ENCODE measurements at regions not wholly inside any gene's neighbourhood (a gene's known extent, or its start where the extent isn't known, plus 50 kb on each side); places are given as distances from the start of the nearest gene placed in this dataset.

GRCh38 chr14:25522116-25522515 is 472.2 kb upstream of the STXBP6 start:
- TF ChIP-seq CTCF (IDR thresholded peaks at IDR 0.05; ENCODE audit: low read depth, low read length), result no peak
- no peak overlapping the region for H3K4me3 ChIP-seq (ENCODE audit: low read depth, low read length)

GRCh38 chr14:25521616-25522015 is 471.7 kb upstream of the STXBP6 start:
- TF ChIP-seq CTCF (IDR thresholded peaks at IDR 0.05; ENCODE audit: low read depth, low read length), result no peak
- no peak overlapping the region for H3K4me3 ChIP-seq (ENCODE audit: low read depth, low read length)

GRCh38 chr14:25520821-25521220 is 470.9 kb upstream of the STXBP6 start:
- no peak for TF ChIP-seq CTCF (IDR thresholded peaks at IDR 0.05; ENCODE audit: low read depth, low read length)
- H3K4me3 ChIP-seq (ENCODE audit: low read depth, low read length), result no peak overlapping the region

- TF ChIP-seq CTCF (IDR thresholded peaks at IDR 0.05; ENCODE audit: low read depth, low read length), result no peak
- no peak overlapping the region for H3K4me3 ChIP-seq (ENCODE audit: low read depth, low read length)
Measured at GRCh38 chr14:25518364-25518763, 468.4 kb upstream of the STXBP6 start.

DNA sequence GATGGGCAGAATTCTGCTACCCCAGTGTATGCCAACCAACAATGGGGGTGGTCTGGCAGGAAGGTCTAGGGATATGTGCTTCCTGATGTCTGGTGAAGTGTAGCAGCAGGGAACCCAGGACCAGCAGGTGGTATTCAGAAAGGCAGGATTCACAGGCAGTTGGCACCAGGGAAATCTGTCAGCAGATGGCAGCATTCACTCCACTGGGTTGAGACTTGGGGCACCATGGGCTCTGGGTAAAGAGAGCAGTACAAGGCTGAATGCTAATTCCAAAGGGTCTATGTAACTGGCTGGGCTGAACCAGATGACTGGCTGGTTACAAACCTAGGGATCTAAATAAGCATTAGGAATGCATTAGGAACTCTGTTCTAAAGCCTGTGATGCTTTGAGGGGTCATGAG is 466.9 kb upstream of the STXBP6 start:
- no peak for TF ChIP-seq CTCF (IDR thresholded peaks at IDR 0.05; ENCODE audit: low read depth, low read length)
- no peak overlapping the region for H3K4me3 ChIP-seq (ENCODE audit: low read depth, low read length)

GRCh38 chr14:25508845-25509244 is 458.9 kb upstream of the STXBP6 start:
- no peak for TF ChIP-seq CTCF (IDR thresholded peaks at IDR 0.05; ENCODE audit: low read depth, low read length)
- no peak overlapping the region for H3K4me3 ChIP-seq (ENCODE audit: low read depth, low read length)

- TF ChIP-seq CTCF (IDR thresholded peaks at IDR 0.05; ENCODE audit: low read depth, low read length), result no peak
- H3K4me3 ChIP-seq (ENCODE audit: low read depth, low read length), result no peak overlapping the region
Measured at GRCh38 chr14:25501749-25502148, 451.8 kb upstream of the STXBP6 start.
